SK-N-SH treated with all-trans-retinoic acid at 6 μM for 48 hours (cell line): ENCODE measurements at regions not wholly inside any gene's neighbourhood (a gene's known extent, or its start where the extent isn't known, plus 50 kb on each side); places are given as distances from the start of the nearest gene placed in this dataset.

Experiments
- ARNTL ChIP-seq: fragments of 450-650 bp; formaldehyde crosslinking; IDR thresholded peaks from 2 replicates; pipeline ENCODE4 v1.5.0; 2020; ENCODE audit warnings: low read depth, mild to moderate bottlenecking, moderate library complexity, borderline replicate concordance
- CSDC2 ChIP-seq: fragments of 250-450 bp; sonication (Bioruptor Pico); IDR thresholded peaks from 2 replicates; pipeline ENCODE4 v1.5.0; 2020; ENCODE audit warnings: mild to moderate bottlenecking, moderate library complexity
- ESRRG ChIP-seq: fragments of 250-450 bp; sonication (Bioruptor Pico); IDR thresholded peaks from 2 replicates; pipeline ENCODE4 v1.6.1; 2021; ENCODE audit warnings: mild to moderate bottlenecking
- GLIS3 ChIP-seq: fragments of 250-450 bp; sonication (Bioruptor Pico); IDR thresholded peaks from 2 replicates; pipeline ENCODE4 v1.5.0; 2020; ENCODE audit warnings: mild to moderate bottlenecking, moderate library complexity
- RARB ChIP-seq: fragments of 250-450 bp; sonication (Bioruptor Pico); IDR thresholded peaks from 2 replicates; pipeline ENCODE4 v1.8.0; 2021; ENCODE audit warnings: mild to moderate bottlenecking, moderate library complexity
- TCF4 ChIP-seq: fragments of 250-450 bp; sonication (Bioruptor Pico); IDR thresholded peaks from 2 replicates; pipeline ENCODE4 v1.8.0; 2021; ENCODE audit warnings: mild to moderate bottlenecking, moderate library complexity, borderline replicate concordance
- ZC3H10 ChIP-seq: fragments of 250-450 bp; sonication (Bioruptor Pico); IDR thresholded peaks from 2 replicates; pipeline ENCODE4 v1.5.1; 2021; ENCODE audit warnings: mild to moderate bottlenecking, moderate library complexity
- ZFP3 ChIP-seq: fragments of 250-450 bp; sonication (Bioruptor Pico); IDR thresholded peaks from 2 replicates; pipeline ENCODE4 v1.5.0; 2020; ENCODE audit warnings: mild to moderate bottlenecking, moderate library complexity
- ZFP30 ChIP-seq: fragments of 450-650 bp; formaldehyde crosslinking; IDR thresholded peaks from 2 replicates; pipeline ENCODE4 v1.5.0; 2022; ENCODE audit warnings: mild to moderate bottlenecking, moderate library complexity
- ZNF8 ChIP-seq: fragments of 450-650 bp; formaldehyde crosslinking; IDR thresholded peaks from 2 replicates; pipeline ENCODE4 v1.5.0; 2020; ENCODE audit warnings: mild to moderate bottlenecking, moderate library complexity
- TF ChIP-seq, protein P1 (sequence below): fragments of 250-450 bp; sonication (Bioruptor Pico); IDR thresholded peaks from 2 replicates; pipeline ENCODE4 v1.8.0; 2020; ENCODE audit warnings: mild to moderate bottlenecking, moderate library complexity, borderline replicate concordance
- TF ChIP-seq, protein P2 (sequence below): fragments of 250-450 bp; sonication (Bioruptor Pico); IDR thresholded peaks from 2 replicates; pipeline ENCODE4 v1.5.0; 2020; ENCODE audit warnings: mild to moderate bottlenecking, moderate library complexity

DNA sequence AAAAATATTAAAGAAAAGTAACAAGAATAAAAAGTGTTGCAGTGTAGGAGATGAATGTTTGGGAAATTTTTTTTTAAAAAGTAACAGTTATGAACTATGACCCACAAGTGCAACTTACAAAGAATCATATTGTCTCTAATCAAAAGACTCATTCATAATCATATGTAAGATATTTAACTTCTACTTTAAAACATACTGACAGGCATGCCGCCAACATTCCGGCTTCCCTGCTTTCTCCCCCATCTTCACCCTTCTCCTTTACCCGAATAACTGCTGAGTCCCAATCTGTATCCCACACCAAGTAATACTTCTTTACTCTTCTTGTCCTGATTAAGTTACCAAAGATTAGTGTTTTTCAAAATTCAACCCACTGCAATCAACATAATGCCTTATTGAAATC, 598.8 kb upstream of the FRG1 start:
- no peak for TF ChIP-seq ARNTL (CRISPR knock-in tag)
- no peak for TF ChIP-seq GLIS3
- TF ChIP-seq CSDC2 (CRISPR knock-in tag) = no peak
- TF ChIP-seq, protein P1, sequence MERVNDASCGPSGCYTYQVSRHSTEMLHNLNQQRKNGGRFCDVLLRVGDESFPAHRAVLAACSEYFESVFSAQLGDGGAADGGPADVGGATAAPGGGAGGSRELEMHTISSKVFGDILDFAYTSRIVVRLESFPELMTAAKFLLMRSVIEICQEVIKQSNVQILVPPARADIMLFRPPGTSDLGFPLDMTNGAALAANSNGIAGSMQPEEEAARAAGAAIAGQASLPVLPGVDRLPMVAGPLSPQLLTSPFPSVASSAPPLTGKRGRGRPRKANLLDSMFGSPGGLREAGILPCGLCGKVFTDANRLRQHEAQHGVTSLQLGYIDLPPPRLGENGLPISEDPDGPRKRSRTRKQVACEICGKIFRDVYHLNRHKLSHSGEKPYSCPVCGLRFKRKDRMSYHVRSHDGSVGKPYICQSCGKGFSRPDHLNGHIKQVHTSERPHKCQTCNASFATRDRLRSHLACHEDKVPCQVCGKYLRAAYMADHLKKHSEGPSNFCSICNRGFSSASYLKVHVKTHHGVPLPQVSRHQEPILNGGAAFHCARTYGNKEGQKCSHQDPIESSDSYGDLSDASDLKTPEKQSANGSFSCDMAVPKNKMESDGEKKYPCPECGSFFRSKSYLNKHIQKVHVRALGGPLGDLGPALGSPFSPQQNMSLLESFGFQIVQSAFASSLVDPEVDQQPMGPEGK = no peak
- no peak for TF ChIP-seq ZFP30 (CRISPR knock-in tag)
- no peak for TF ChIP-seq TCF4
- no peak for TF ChIP-seq ZNF8 (CRISPR knock-in tag)
- TF ChIP-seq RARB (CRISPR knock-in tag) = no peak
- TF ChIP-seq ESRRG (CRISPR knock-in tag) = no peak
- no peak for TF ChIP-seq ZFP3 (CRISPR knock-in tag)
- TF ChIP-seq, protein P2, sequence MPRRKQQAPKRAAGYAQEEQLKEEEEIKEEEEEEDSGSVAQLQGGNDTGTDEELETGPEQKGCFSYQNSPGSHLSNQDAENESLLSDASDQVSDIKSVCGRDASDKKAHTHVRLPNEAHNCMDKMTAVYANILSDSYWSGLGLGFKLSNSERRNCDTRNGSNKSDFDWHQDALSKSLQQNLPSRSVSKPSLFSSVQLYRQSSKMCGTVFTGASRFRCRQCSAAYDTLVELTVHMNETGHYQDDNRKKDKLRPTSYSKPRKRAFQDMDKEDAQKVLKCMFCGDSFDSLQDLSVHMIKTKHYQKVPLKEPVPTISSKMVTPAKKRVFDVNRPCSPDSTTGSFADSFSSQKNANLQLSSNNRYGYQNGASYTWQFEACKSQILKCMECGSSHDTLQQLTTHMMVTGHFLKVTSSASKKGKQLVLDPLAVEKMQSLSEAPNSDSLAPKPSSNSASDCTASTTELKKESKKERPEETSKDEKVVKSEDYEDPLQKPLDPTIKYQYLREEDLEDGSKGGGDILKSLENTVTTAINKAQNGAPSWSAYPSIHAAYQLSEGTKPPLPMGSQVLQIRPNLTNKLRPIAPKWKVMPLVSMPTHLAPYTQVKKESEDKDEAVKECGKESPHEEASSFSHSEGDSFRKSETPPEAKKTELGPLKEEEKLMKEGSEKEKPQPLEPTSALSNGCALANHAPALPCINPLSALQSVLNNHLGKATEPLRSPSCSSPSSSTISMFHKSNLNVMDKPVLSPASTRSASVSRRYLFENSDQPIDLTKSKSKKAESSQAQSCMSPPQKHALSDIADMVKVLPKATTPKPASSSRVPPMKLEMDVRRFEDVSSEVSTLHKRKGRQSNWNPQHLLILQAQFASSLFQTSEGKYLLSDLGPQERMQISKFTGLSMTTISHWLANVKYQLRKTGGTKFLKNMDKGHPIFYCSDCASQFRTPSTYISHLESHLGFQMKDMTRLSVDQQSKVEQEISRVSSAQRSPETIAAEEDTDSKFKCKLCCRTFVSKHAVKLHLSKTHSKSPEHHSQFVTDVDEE (CRISPR knock-in tag) = no peak
- no peak for TF ChIP-seq ZC3H10 (CRISPR knock-in tag)
